Stimulated activated naive CD8-positive, alpha-beta T cell treated with anti-CD3 and anti-CD28 coated beads, Interleukin-15, Interleukin-2, amounts not matched to agents 100 ng/mL and 50 ng/mL, for 24 hours (primary cell): ENCODE measurements at regions not wholly inside any gene's neighbourhood (a gene's known extent, or its start where the extent isn't known, plus 50 kb on each side); places are given as distances from the start of the nearest gene placed in this dataset.

ENCODE experiments used
- H3K27ac Mint-ChIP-seq: one replicate; pipeline ENCODE4 v1.8.0; 2021; ENCODE audit warnings: mild to moderate bottlenecking, mixed read lengths
- H3K27me3 Mint-ChIP-seq: one replicate; pipeline ENCODE4 v1.8.0; 2021; ENCODE audit warnings: mixed read lengths
- H3K36me3 Mint-ChIP-seq: one replicate; pipeline ENCODE4 v1.8.0; 2021; ENCODE audit warnings: low read depth, mixed read lengths
- H3K4me1 Mint-ChIP-seq: one replicate; pipeline ENCODE4 v1.8.0; 2021; ENCODE audit warnings: low read depth, mixed read lengths
- H3K4me3 Mint-ChIP-seq: one replicate; pipeline ENCODE4 v1.8.0; 2021; ENCODE audit warnings: mild to moderate bottlenecking, mixed read lengths
- H3K9me3 Mint-ChIP-seq: one replicate; pipeline ENCODE4 v1.8.0; 2021; ENCODE audit warnings: mixed read lengths

DNA sequence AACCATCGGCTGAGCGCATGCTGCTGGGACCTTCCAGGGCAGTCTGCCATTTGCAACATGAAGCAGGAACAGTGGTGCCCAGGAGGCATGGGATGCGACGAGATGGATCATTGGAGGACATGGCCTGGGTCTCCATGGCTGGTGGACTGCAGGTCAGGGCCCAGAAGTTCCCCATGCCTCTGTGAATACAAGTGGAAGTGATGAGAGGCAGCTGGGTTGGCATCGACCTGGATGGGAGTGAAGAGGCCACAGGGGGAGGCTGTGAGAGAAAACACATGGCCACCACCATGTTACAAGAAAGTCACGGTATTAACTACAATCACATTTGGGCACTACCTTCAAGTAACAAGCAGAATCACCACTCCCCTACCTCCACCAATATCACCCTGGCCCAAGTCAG, 262.0 kb downstream of the FOXO1 start:
- no peaks in the 10 kb centered on the region for H3K36me3 Mint-ChIP-seq
- no peak overlapping the region for H3K4me3 Mint-ChIP-seq
- no peaks in the 10 kb centered on the region for H3K9me3 Mint-ChIP-seq
- no peak overlapping the region for H3K27ac Mint-ChIP-seq
- no peaks in the 10 kb centered on the region for H3K27me3 Mint-ChIP-seq
- peaks cover 34% of the 10 kb centered on the region for H3K4me1 Mint-ChIP-seq

DNA sequence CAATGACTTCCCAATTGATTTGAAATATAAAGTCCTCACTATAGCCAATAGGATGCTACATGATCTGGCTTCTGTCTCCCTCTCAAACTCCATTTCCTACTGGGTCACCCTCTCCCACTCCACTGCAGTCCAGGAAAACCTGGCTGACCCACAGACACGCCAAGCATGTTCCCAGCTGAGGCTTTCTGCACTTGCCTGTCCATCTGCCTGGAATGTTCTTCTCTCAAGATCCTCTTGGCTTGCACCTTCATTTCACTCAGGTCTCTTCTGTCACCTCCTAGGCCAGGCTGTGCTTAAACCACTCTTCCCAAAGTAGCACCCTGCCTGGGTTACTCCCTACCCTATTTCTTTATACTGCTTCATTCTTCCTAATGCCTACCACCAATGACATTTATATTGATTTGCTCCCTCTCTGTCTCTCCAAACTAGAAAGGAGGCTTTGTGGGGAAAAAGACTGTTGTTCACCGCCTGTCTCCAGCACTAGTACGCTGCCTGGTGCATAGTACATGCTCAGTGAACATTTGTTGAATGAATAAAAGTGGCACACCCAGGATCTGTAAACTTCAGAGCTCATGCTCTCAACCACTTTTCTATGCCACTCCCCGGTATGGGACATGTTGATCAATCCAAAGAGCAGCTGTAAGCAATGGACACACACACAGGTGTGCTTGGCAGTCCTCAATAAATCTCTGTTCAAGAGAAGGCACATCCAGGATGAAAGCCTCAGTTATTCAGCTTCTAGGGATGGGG, 261.3 kb downstream of the FOXO1 start:
- no peak overlapping the region for H3K27ac Mint-ChIP-seq
- H3K27me3 Mint-ChIP-seq = no peaks in the 10 kb centered on the region
- H3K4me3 Mint-ChIP-seq = no peak overlapping the region
- H3K9me3 Mint-ChIP-seq = no peaks in the 10 kb centered on the region
- H3K4me1 Mint-ChIP-seq = peaks cover 34% of the 10 kb centered on the region
- H3K36me3 Mint-ChIP-seq = no peaks in the 10 kb centered on the region

GRCh38 chr13:40406405-40407120, 259.9 kb downstream of the FOXO1 start:
- H3K27ac Mint-ChIP-seq = no peak overlapping the region
- no peak overlapping the region for H3K4me3 Mint-ChIP-seq
- no peaks in the 10 kb centered on the region for H3K36me3 Mint-ChIP-seq
- no peaks in the 10 kb centered on the region for H3K27me3 Mint-ChIP-seq
- peaks cover 3% of the 10 kb centered on the region for H3K9me3 Mint-ChIP-seq
- H3K4me1 Mint-ChIP-seq = peaks cover 25% of the 10 kb centered on the region

- H3K9me3 Mint-ChIP-seq = peaks cover 3% of the 10 kb centered on the region
- no peaks in the 10 kb centered on the region for H3K36me3 Mint-ChIP-seq
- peaks cover 15% of the 10 kb centered on the region for H3K4me1 Mint-ChIP-seq
- H3K27ac Mint-ChIP-seq = no peak overlapping the region
- H3K4me3 Mint-ChIP-seq = no peak overlapping the region
- no peaks in the 10 kb centered on the region for H3K27me3 Mint-ChIP-seq
Measured at GRCh38 chr13:40407567-40407966, 258.9 kb downstream of the FOXO1 start.

DNA sequence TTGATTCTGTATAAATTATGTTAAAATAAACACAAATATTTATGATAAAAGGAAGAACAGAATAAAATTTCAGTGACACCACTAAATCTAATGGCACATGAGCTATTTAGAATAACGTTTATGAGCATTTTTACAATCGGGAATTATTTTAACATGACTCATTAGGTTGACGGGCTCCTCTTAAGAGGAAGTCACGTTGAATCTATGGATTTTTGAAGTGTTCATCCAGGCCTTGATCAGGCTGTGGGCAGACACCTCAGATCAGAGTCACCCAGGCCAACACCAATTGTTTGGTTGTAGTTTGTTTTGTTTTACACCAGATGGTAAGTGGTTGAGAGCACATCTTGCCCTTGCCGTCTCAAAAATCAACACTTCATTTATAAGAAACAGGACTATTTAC, 257.8 kb downstream of the FOXO1 start:
- Mint-ChIP-seq H3K27me3 (no peaks in the 10 kb centered on the region), H3K36me3 (no peaks in the 10 kb centered on the region), H3K9me3 (peaks cover 3% of the 10 kb centered on the region), H3K4me1 (peaks cover 4% of the 10 kb centered on the region), H3K27ac (no peak overlapping the region), H3K4me3 (no peak overlapping the region)

- Mint-ChIP-seq H3K27me3 (no peaks in the 10 kb centered on the region), H3K4me3 (no peak overlapping the region), H3K4me1 (no peaks in the 10 kb centered on the region), H3K36me3 (no peaks in the 10 kb centered on the region), H3K27ac (no peak overlapping the region), H3K9me3 (peaks cover 3% of the 10 kb centered on the region)
Measured at GRCh38 chr13:40409278-40409677, 257.2 kb downstream of the FOXO1 start.

DNA sequence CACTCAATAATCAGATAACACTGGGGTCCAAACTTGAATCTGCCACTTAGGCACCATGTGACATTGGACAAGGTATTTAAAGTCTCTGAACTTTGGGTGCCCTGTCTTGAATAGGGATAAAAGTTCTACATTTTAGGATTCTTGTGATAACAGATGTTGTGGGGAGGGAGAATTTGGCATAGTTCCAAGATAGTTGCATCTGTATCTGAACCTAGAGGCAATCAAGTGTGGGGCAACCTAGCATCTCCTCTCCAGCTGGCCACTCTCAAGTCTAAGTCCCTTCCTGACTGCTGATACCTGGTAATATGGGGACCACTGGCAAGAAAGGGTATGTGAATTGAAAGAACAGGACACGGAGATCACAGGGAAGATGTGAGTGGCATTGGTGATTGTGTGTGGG, 256.1 kb downstream of the FOXO1 start:
- H3K36me3 Mint-ChIP-seq = no peaks in the 10 kb centered on the region
- no peak overlapping the region for H3K27ac Mint-ChIP-seq
- H3K4me1 Mint-ChIP-seq = no peaks in the 10 kb centered on the region
- H3K9me3 Mint-ChIP-seq = peaks cover 3% of the 10 kb centered on the region
- H3K27me3 Mint-ChIP-seq = no peaks in the 10 kb centered on the region
- H3K4me3 Mint-ChIP-seq = no peak overlapping the region

DNA sequence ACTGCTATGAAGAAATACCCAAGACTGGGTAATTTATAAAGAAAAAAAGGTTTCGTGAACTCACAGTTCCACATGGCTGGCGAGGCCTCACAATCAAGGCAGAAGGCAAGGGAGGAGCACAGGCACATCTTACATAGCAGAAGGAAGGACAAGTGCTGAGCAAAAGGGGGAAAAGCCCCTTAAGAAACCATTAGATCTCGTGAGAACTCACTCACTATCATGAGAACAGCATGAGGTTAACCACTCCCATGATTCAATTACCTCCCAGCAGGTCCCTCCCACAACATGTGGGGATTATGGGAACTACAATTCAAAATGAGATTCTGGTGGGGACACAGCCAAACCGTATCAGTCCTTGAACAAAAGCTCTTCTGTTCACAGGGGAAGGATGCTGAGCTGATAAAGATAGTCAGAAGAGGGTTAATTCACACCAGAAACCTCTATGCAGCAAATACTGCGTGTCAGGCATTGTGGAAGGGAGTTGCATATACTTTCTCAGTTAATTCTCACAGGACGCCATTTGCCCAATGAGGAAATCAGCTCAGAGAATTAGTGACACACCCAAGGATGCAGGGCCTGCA, 246.2 kb downstream of the FOXO1 start:
- H3K4me3 Mint-ChIP-seq = no peak overlapping the region
- H3K36me3 Mint-ChIP-seq = no peaks in the 10 kb centered on the region
- H3K27ac Mint-ChIP-seq = no peak overlapping the region
- H3K9me3 Mint-ChIP-seq = peaks cover 6% of the 10 kb centered on the region
- no peaks in the 10 kb centered on the region for H3K27me3 Mint-ChIP-seq
- H3K4me1 Mint-ChIP-seq = peaks cover 20% of the 10 kb centered on the region

DNA sequence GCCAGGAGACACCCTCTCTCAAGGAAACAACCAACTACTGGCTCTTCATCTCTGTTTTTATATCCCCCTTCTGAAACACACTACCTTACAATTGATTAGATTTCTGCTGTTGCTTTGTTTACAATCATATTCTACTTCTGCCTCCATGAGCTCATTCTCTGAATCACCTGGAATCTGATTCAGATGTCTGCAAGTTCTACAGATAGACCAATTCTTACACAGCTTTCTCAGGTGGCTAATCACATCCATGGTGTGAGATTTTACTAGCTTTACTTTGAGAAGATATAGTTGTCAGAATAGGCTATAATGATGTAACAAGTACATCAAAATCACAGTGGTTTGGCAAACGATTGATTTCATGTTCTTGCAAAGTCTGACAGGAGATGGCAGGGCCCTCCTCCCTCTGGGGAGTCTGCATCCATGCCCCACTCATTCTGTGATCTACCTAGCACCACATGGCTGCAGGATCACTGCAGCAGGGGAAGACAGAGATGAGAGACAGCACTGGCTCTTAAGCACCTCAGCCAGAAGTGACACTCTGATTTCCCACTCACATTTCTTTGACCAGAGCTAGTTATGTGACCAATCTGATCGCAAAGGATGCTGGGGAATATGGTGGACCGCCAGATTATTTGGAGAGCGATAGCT, 243.7 kb downstream of the FOXO1 start:
- peaks cover 6% of the 10 kb centered on the region for H3K9me3 Mint-ChIP-seq
- H3K4me1 Mint-ChIP-seq = peaks cover 30% of the 10 kb centered on the region
- H3K27ac Mint-ChIP-seq = no peak overlapping the region
- H3K27me3 Mint-ChIP-seq = no peaks in the 10 kb centered on the region
- H3K36me3 Mint-ChIP-seq = no peaks in the 10 kb centered on the region
- no peak overlapping the region for H3K4me3 Mint-ChIP-seq

DNA sequence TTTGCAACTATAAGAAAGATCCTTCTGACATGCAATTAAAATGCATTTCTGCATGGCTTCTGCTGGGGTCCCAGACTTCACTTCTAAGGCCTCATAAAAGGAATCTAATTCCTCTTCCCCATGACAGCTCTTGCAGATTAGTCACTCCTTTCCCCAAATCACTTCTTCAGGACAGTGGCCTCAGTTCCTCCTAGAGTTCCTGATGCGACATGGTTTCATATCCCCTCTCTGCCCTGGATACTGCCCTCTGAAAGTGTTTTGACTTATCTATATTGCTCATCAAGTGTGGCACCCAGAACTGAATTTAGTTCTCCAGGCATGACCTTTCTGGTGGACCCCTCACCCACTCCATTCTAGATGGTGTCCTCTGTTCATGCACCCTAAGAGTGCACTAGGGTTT, 238.1 kb downstream of the FOXO1 start:
- Mint-ChIP-seq H3K27ac (no peak overlapping the region), H3K27me3 (no peaks in the 10 kb centered on the region), H3K36me3 (no peaks in the 10 kb centered on the region), H3K4me3 (no peak overlapping the region), H3K4me1 (peaks cover 49% of the 10 kb centered on the region), H3K9me3 (no peaks in the 10 kb centered on the region)

GRCh38 chr13:40429706-40430545, 236.5 kb downstream of the FOXO1 start:
- no peak overlapping the region for H3K4me3 Mint-ChIP-seq
- no peaks in the 10 kb centered on the region for H3K9me3 Mint-ChIP-seq
- H3K27ac Mint-ChIP-seq = no peak overlapping the region
- H3K4me1 Mint-ChIP-seq = peaks cover 62% of the 10 kb centered on the region
- no peaks in the 10 kb centered on the region for H3K36me3 Mint-ChIP-seq
- H3K27me3 Mint-ChIP-seq = no peaks in the 10 kb centered on the region

DNA sequence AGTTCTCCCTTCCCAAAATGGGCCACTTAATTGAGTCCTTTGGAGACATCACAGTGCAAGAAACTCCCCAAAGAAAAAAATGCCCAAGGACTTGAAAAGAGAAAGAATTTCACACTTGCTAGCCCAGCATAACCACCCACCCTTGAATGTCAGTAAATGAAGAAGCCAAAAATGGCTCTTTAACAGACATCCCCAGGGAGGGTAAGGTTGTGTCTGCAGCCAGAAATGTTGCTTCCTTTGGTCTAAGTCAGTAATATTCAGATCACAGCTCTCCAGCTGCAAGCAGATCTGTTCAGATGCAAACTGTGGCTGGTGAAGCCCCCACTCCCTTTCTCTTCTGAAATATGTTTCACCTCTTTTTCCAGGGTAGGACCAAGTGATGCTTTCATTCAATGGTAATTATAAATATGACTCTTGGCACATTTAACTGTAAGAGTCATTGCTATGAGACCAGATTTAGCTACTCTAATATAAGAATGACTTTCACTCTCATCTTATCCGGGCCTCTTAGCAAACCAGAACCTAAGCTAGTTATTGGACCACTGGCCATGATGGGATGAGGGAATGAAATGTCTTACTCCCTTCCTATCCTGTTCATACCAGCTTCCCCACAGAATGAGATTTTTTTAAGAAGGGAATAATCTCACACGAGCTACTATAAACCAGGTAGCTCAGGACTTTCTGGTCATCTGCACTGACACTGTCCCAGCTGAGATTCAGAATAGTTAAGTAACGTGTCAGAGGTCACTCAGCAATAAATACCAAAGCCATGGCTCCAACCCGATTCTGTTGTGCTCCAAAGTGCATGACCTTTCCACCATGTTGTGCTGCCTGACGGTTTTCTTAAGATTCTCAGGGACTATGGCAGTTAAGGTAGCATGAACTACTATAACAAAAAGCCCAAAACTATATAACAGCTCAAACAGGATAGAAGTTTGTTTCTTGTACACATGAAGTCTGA, 234.1 kb downstream of the FOXO1 start:
- Mint-ChIP-seq H3K27ac (peak overlapping the region; percentile 40), H3K4me3 (no peak overlapping the region), H3K27me3 (no peaks in the 10 kb centered on the region), H3K36me3 (no peaks in the 10 kb centered on the region), H3K9me3 (no peaks in the 10 kb centered on the region), H3K4me1 (peaks cover 58% of the 10 kb centered on the region)

- Mint-ChIP-seq H3K9me3 (no peaks in the 10 kb centered on the region), H3K4me1 (peaks cover 62% of the 10 kb centered on the region), H3K4me3 (no peak overlapping the region), H3K27ac (peak overlapping the region; percentile 45), H3K27me3 (no peaks in the 10 kb centered on the region), H3K36me3 (no peaks in the 10 kb centered on the region)
Measured at GRCh38 chr13:40433001-40433400, 233.4 kb downstream of the FOXO1 start.
